Smooth muscle cell (in vitro differentiated cells): ENCODE measurements at regions not wholly inside any gene's neighbourhood (a gene's known extent, or its start where the extent isn't known, plus 50 kb on each side); places are given as distances from the start of the nearest gene placed in this dataset.

Experiments used
- DNase-seq: peaks from one replicate; lab custom pipeline; 2025; ENCODE audit not compliant: unreplicated experiment; lab: John Stamatoyannopoulos, UW
- H2AFZ ChIP-seq: fragments of 200-600 bp; sonication (generic); 2 replicates; pipeline ENCODE4 v1.6.0; 2016; ENCODE audit warnings: antibody characterized with exemption, low read depth, mild to moderate bottlenecking
- H3F3A ChIP-seq: fragments of 200-600 bp; sonication (generic); 2 replicates; pipeline ENCODE4 v1.6.0; 2017; ENCODE audit warnings: antibody characterized with exemption, low read depth
- H3K27ac ChIP-seq: fragments of 200-600 bp; sonication (generic); 2 replicates; pipeline ENCODE4 v1.5.1; 2016; ENCODE audit warnings: low read depth, mild to moderate bottlenecking
- H3K27me3 ChIP-seq: fragments of 200-600 bp; sonication (generic); 2 replicates; pipeline ENCODE4 v1.6.1; 2016; ENCODE audit warnings: low read depth, mild to moderate bottlenecking
- H3K36me3 ChIP-seq: fragments of 200-600 bp; sonication (generic); 2 replicates; pipeline ENCODE4 v1.5.1; 2016; ENCODE audit warnings: low read depth
- H3K4me1 ChIP-seq: fragments of 200-600 bp; sonication (generic); 2 replicates; pipeline ENCODE4 v1.5.1; 2016; ENCODE audit warnings: low read depth
- H3K4me2 ChIP-seq: fragments of 200-600 bp; sonication (generic); 2 replicates; pipeline ENCODE4 v1.6.0; 2016; ENCODE audit warnings: mild to moderate bottlenecking
- H3K4me3 ChIP-seq: fragments of 200-600 bp; sonication (generic); 2 replicates; pipeline ENCODE4 v1.5.1; 2016; ENCODE audit warnings: mild to moderate bottlenecking
- H3K79me2 ChIP-seq: fragments of 200-600 bp; sonication (generic); 2 replicates; pipeline ENCODE4 v1.6.0; 2016; ENCODE audit warnings: low read depth, mild to moderate bottlenecking
- H3K9ac ChIP-seq: fragments of 200-600 bp; sonication (generic); 2 replicates; pipeline ENCODE4 v1.6.0; 2016; ENCODE audit warnings: low read depth
- H3K9me3 ChIP-seq: fragments of 200-600 bp; sonication (generic); replicated peaks from 2 replicates; pipeline ENCODE4 v1.5.1; 2016; ENCODE audit warnings: low read depth
- H4K20me1 ChIP-seq: fragments of 200-600 bp; sonication (generic); 2 replicates; pipeline ENCODE4 v1.6.0; 2016; ENCODE audit warnings: low read depth
- CTCF ChIP-seq: fragments of 200-600 bp; sonication (generic); IDR thresholded peaks from 2 replicates; pipeline ENCODE4 v1.5.1; 2017; ENCODE audit warnings: borderline replicate concordance, mild to moderate bottlenecking, antibody characterized with exemption; ENCODE audit not compliant: insufficient read depth, poor library complexity, severe bottlenecking
- WGBS: methylation state at CpG from one replicate; pipeline ENCODE4 v1.1.7; 2016; ENCODE audit warnings: low lambda C conversion rate; 5-methylcytosine and 5-hydroxymethylcytosine counted together

- Histone ChIP-seq H3K36me3 (no peaks in the 10 kb centered on the region), H3K4me3 (no peak overlapping the region), H3K27me3 (no peaks in the 10 kb centered on the region), H3K79me2 (no peaks in the 10 kb centered on the region), H3F3A (no peaks in the 10 kb centered on the region), H3K9ac (no peak overlapping the region), H3K4me2 (no peak overlapping the region), H3K9me3 (no peaks in the 10 kb centered on the region), H3K4me1 (peaks cover 4% of the 10 kb centered on the region), H4K20me1 (no peaks in the 10 kb centered on the region), H3K27ac (no peak overlapping the region), H2AFZ (no peak overlapping the region)
- no peak for DNase-seq
- WGBS, result 93% methylated on average over 14 of the region's 14 CpGs
- no peak for TF ChIP-seq CTCF
Measured at GRCh38 chr17:17400566-17401184, 76.1 kb upstream of the MED9 start.

GRCh38 chr17:17401271-17401781, 75.5 kb upstream of the MED9 start:
- H3K4me2 ChIP-seq, result no peak overlapping the region
- no peaks in the 10 kb centered on the region for H3K9me3 ChIP-seq
- H3K4me3 ChIP-seq, result no peak overlapping the region
- TF ChIP-seq CTCF, result peak; percentile 8
- no peak overlapping the region for H3K9ac ChIP-seq
- no peaks in the 10 kb centered on the region for H3K36me3 ChIP-seq
- H3K27ac ChIP-seq, result no peak overlapping the region
- DNase-seq, result no peak
- peaks cover 4% of the 10 kb centered on the region for H3K4me1 ChIP-seq
- 62% methylated on average over 12 of the region's 12 CpGs for WGBS
- H4K20me1 ChIP-seq, result no peaks in the 10 kb centered on the region
- no peaks in the 10 kb centered on the region for H3K79me2 ChIP-seq
- no peaks in the 10 kb centered on the region for H3F3A ChIP-seq
- H2AFZ ChIP-seq, result no peak overlapping the region
- H3K27me3 ChIP-seq, result no peaks in the 10 kb centered on the region

- Histone ChIP-seq H3K27me3 (no peaks in the 10 kb centered on the region), H3K4me1 (peaks cover 4% of the 10 kb centered on the region), H3K9me3 (no peaks in the 10 kb centered on the region), H3K4me2 (peak overlapping the region; percentile 46), H3K79me2 (no peaks in the 10 kb centered on the region), H2AFZ (no peak overlapping the region), H4K20me1 (no peaks in the 10 kb centered on the region), H3K36me3 (no peaks in the 10 kb centered on the region), H3F3A (no peaks in the 10 kb centered on the region), H3K9ac (no peak overlapping the region), H3K27ac (no peak overlapping the region), H3K4me3 (no peak overlapping the region)
- 61% methylated on average over 6 of the region's 6 CpGs for WGBS
- no peak for DNase-seq
- no peak for TF ChIP-seq CTCF
Measured at GRCh38 chr17:17402558-17402957, 74.2 kb upstream of the MED9 start.

- H4K20me1 ChIP-seq, result no peaks in the 10 kb centered on the region
- DNase-seq, result no peak
- no peak for TF ChIP-seq CTCF
- no peaks in the 10 kb centered on the region for H3K27me3 ChIP-seq
- peak overlapping the region; percentile 46 for H3K4me2 ChIP-seq
- no peak overlapping the region for H3K4me3 ChIP-seq
- no peaks in the 10 kb centered on the region for H3K79me2 ChIP-seq
- no peaks in the 10 kb centered on the region for H3K9me3 ChIP-seq
- no peak overlapping the region for H2AFZ ChIP-seq
- WGBS, result 73% methylated on average over 6 of the region's 6 CpGs
- H3K36me3 ChIP-seq, result no peaks in the 10 kb centered on the region
- no peak overlapping the region for H3K27ac ChIP-seq
- no peak overlapping the region for H3K9ac ChIP-seq
- H3K4me1 ChIP-seq, result peaks cover 4% of the 10 kb centered on the region
- no peaks in the 10 kb centered on the region for H3F3A ChIP-seq
Measured at GRCh38 chr17:17403065-17403464, 73.7 kb upstream of the MED9 start.
